ENCODE measurements at regions not wholly inside any gene's neighbourhood (a gene's known extent, or its start where the extent isn't known, plus 50 kb on each side); places are given as distances from the start of the nearest gene placed in this dataset.

DNA sequence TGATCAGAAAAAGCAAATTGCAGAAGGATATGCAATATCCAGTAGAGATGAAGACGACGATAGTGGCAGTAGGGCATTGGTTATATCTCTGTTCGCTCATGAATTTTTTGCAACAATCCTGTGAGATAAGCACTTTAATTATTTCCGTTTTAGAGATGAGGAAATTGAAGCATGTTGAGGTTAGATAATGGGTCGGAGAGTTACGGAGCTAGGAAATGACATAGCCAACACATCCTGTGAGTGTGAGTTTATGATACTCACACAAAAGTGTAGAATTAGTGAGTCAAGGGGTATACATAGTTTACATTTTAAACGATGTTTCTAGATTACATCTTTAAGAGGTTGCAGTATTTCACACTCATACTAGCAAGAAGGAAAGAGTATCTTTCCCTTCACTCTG lies 123.1 kb upstream of the ARL4C start:
- no peak for TF ChIP-seq POLR2A (IDR thresholded peaks at IDR 0.05)
- TF ChIP-seq, protein P1, sequence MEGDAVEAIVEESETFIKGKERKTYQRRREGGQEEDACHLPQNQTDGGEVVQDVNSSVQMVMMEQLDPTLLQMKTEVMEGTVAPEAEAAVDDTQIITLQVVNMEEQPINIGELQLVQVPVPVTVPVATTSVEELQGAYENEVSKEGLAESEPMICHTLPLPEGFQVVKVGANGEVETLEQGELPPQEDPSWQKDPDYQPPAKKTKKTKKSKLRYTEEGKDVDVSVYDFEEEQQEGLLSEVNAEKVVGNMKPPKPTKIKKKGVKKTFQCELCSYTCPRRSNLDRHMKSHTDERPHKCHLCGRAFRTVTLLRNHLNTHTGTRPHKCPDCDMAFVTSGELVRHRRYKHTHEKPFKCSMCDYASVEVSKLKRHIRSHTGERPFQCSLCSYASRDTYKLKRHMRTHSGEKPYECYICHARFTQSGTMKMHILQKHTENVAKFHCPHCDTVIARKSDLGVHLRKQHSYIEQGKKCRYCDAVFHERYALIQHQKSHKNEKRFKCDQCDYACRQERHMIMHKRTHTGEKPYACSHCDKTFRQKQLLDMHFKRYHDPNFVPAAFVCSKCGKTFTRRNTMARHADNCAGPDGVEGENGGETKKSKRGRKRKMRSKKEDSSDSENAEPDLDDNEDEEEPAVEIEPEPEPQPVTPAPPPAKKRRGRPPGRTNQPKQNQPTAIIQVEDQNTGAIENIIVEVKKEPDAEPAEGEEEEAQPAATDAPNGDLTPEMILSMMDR (IDR thresholded peaks at IDR 0.05) = no peak

Measured in heart left ventricle (tissue), 13 donors.